ENCODE measurements at regions not wholly inside any gene's neighbourhood (a gene's known extent, or its start where the extent isn't known, plus 50 kb on each side); places are given as distances from the start of the nearest gene placed in this dataset.

- DNase-seq (ENCODE audit: low read depth): peak; percentile 62
- no peaks in the 10 kb centered on the region for H3K4me1 ChIP-seq (ENCODE audit: control insufficient read depth, insufficient read depth, low read length)
- no peaks in the 10 kb centered on the region for H3K36me3 ChIP-seq (ENCODE audit: control insufficient read depth, insufficient read depth, low read length, severe bottlenecking)
- no peak overlapping the region for H3K9ac ChIP-seq (ENCODE audit: low read length)
- no peak overlapping the region for H3K4me3 ChIP-seq (ENCODE audit: low read length)
- no peaks in the 10 kb centered on the region for H3K27me3 ChIP-seq (replicated peaks; ENCODE audit: control insufficient read depth, insufficient read depth, low read length)
- no peaks in the 10 kb centered on the region for H3K9me3 ChIP-seq (ENCODE audit: control insufficient read depth, low read length)
Measured at GRCh38 chr6:12384357-12384912, 94.3 kb downstream of the EDN1 start.

DNA sequence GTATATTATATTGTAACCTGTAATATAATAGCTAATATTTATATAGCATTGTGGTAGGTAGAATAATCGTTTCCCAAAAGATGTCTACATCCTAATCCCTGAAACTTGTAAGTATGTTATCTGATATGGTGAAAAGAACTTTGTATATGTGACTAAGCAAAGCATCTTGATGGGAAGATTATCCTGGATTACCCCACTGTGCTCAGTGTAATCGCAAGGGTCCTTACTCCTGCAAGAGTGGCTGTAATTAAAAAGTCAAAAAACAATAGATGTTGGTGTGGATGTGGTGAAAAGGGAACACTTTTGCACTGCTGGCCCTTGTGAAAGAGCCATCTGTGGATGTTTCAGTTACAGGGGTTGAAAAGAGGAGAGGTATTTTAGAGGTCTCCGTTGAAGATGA is 95.2 kb downstream of the EDN1 start:
- Histone ChIP-seq H3K4me1 (ENCODE audit: control insufficient read depth, insufficient read depth, low read length) (no peaks in the 10 kb centered on the region), H3K9ac (ENCODE audit: low read length) (no peak overlapping the region), H3K4me3 (ENCODE audit: low read length) (no peak overlapping the region), H3K27me3 (replicated peaks; ENCODE audit: control insufficient read depth, insufficient read depth, low read length) (no peaks in the 10 kb centered on the region), H3K36me3 (ENCODE audit: control insufficient read depth, insufficient read depth, low read length, severe bottlenecking) (no peaks in the 10 kb centered on the region), H3K9me3 (ENCODE audit: control insufficient read depth, low read length) (no peaks in the 10 kb centered on the region)
- no peak for DNase-seq (ENCODE audit: low read depth)

- no peak overlapping the region for H3K4me3 ChIP-seq (ENCODE audit: low read length)
- no peaks in the 10 kb centered on the region for H3K4me1 ChIP-seq (ENCODE audit: control insufficient read depth, insufficient read depth, low read length)
- no peak for DNase-seq (ENCODE audit: low read depth)
- H3K27me3 ChIP-seq (replicated peaks; ENCODE audit: control insufficient read depth, insufficient read depth, low read length): no peaks in the 10 kb centered on the region
- H3K36me3 ChIP-seq (ENCODE audit: control insufficient read depth, insufficient read depth, low read length, severe bottlenecking): no peaks in the 10 kb centered on the region
- no peak overlapping the region for H3K9ac ChIP-seq (ENCODE audit: low read length)
- no peaks in the 10 kb centered on the region for H3K9me3 ChIP-seq (ENCODE audit: control insufficient read depth, low read length)
Measured at GRCh38 chr6:12386816-12387215, 96.7 kb downstream of the EDN1 start.

GRCh38 chr6:12391472-12391871 is 101.3 kb downstream of the EDN1 start:
- no peaks in the 10 kb centered on the region for H3K27me3 ChIP-seq (replicated peaks; ENCODE audit: control insufficient read depth, insufficient read depth, low read length)
- no peaks in the 10 kb centered on the region for H3K36me3 ChIP-seq (ENCODE audit: control insufficient read depth, insufficient read depth, low read length, severe bottlenecking)
- DNase-seq (ENCODE audit: low read depth): no peak
- no peak overlapping the region for H3K4me3 ChIP-seq (ENCODE audit: low read length)
- no peak overlapping the region for H3K9ac ChIP-seq (ENCODE audit: low read length)
- H3K9me3 ChIP-seq (ENCODE audit: control insufficient read depth, low read length): no peaks in the 10 kb centered on the region
- H3K4me1 ChIP-seq (ENCODE audit: control insufficient read depth, insufficient read depth, low read length): no peaks in the 10 kb centered on the region

- no peaks in the 10 kb centered on the region for H3K36me3 ChIP-seq (ENCODE audit: control insufficient read depth, insufficient read depth, low read length, severe bottlenecking)
- no peaks in the 10 kb centered on the region for H3K27me3 ChIP-seq (replicated peaks; ENCODE audit: control insufficient read depth, insufficient read depth, low read length)
- DNase-seq (ENCODE audit: low read depth): no peak
Measured at GRCh38 chr6:12392490-12392889, 102.3 kb downstream of the EDN1 start.

DNA sequence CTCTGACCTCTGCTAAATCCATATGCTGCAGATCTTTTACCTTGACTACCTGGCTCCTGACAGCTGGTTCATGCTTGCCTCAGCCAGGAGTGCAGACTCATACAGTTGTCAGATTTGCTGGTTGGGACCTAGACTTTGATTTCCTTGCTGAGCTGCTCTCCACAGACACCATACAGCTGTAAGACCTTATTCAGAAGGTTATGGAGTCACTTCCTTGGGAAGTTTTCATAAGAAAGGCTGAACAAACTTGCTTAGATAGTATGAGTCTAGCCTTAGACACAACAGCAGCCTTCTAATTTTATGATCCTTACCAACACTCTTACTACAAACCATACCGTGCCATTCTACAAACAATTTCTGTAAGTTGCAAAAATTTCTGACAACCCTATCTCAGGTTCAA is 102.9 kb downstream of the EDN1 start:
- H3K4me3 ChIP-seq (ENCODE audit: low read length): no peak overlapping the region
- no peaks in the 10 kb centered on the region for H3K27me3 ChIP-seq (replicated peaks; ENCODE audit: control insufficient read depth, insufficient read depth, low read length)
- no peak overlapping the region for H3K9ac ChIP-seq (ENCODE audit: low read length)
- DNase-seq (ENCODE audit: low read depth): no peak
- no peaks in the 10 kb centered on the region for H3K4me1 ChIP-seq (ENCODE audit: control insufficient read depth, insufficient read depth, low read length)
- H3K36me3 ChIP-seq (ENCODE audit: control insufficient read depth, insufficient read depth, low read length, severe bottlenecking): no peaks in the 10 kb centered on the region
- H3K9me3 ChIP-seq (ENCODE audit: control insufficient read depth, low read length): no peaks in the 10 kb centered on the region

More at GRCh38 chr6:12392490-12392889, 102.3 kb downstream of the EDN1 start:
- Histone ChIP-seq H3K4me1 (ENCODE audit: control insufficient read depth, insufficient read depth, low read length) (no peaks in the 10 kb centered on the region), H3K9ac (ENCODE audit: low read length) (no peak overlapping the region), H3K4me3 (ENCODE audit: low read length) (no peak overlapping the region), H3K9me3 (ENCODE audit: control insufficient read depth, low read length) (no peaks in the 10 kb centered on the region)

DNA sequence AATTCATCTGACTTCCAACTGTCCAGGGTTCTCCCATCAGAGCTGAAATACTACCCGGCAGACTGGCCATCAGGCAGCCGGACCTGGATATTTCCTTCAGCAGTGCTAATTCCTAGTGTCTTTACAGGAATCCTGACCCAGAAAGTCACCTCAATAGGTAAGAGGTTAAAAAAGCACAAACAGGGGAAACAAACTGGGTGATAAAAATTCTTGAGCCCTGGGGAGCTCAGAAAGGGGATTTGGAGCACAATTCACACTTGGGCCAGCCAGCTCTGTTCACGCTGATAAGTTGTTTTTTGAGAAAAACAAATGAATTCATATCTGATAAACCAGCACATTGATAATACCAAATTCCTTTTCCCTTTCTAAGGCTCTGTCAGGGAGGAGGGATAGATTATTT is 104.0 kb downstream of the EDN1 start:
- no peak for DNase-seq (ENCODE audit: low read depth)
- Histone ChIP-seq H3K36me3 (ENCODE audit: control insufficient read depth, insufficient read depth, low read length, severe bottlenecking) (no peaks in the 10 kb centered on the region), H3K9me3 (ENCODE audit: control insufficient read depth, low read length) (no peaks in the 10 kb centered on the region), H3K27me3 (replicated peaks; ENCODE audit: control insufficient read depth, insufficient read depth, low read length) (no peaks in the 10 kb centered on the region), H3K9ac (ENCODE audit: low read length) (no peak overlapping the region), H3K4me1 (ENCODE audit: control insufficient read depth, insufficient read depth, low read length) (no peaks in the 10 kb centered on the region), H3K4me3 (ENCODE audit: low read length) (no peak overlapping the region)

DNA sequence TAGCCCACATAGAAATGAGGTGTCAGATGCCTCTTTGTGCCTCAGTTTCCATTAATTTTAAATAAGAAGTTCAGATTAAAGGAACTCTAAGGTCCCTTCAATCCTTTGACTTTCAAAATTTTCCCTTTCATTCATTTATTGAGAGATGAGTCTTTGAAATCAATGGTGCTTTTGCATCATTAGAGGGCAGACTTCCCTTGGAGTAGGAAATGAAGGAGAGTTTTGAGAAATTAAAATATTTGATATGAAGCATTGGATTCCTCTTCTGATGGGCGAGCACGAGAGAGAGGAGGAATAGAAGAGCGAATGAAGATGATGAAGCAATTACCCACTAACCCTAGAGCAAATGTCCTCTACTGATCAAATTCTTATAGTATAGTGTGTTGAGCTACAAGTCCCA is 105.7 kb downstream of the EDN1 start:
- peak; percentile 49 for DNase-seq (ENCODE audit: low read depth)
- Histone ChIP-seq H3K9me3 (ENCODE audit: control insufficient read depth, low read length) (no peaks in the 10 kb centered on the region), H3K36me3 (ENCODE audit: control insufficient read depth, insufficient read depth, low read length, severe bottlenecking) (no peaks in the 10 kb centered on the region), H3K27me3 (replicated peaks; ENCODE audit: control insufficient read depth, insufficient read depth, low read length) (no peaks in the 10 kb centered on the region), H3K9ac (ENCODE audit: low read length) (no peak overlapping the region), H3K4me3 (ENCODE audit: low read length) (no peak overlapping the region), H3K4me1 (ENCODE audit: control insufficient read depth, insufficient read depth, low read length) (peaks cover under 1% of the 10 kb centered on the region)

- DNase-seq (ENCODE audit: low read depth): no peak
- H3K4me1 ChIP-seq (ENCODE audit: control insufficient read depth, insufficient read depth, low read length): peaks cover 34% of the 10 kb centered on the region
- H3K9ac ChIP-seq (ENCODE audit: low read length): no peak overlapping the region
- no peaks in the 10 kb centered on the region for H3K36me3 ChIP-seq (ENCODE audit: control insufficient read depth, insufficient read depth, low read length, severe bottlenecking)
- no peaks in the 10 kb centered on the region for H3K9me3 ChIP-seq (ENCODE audit: control insufficient read depth, low read length)
- H3K27me3 ChIP-seq (replicated peaks; ENCODE audit: control insufficient read depth, insufficient read depth, low read length): no peaks in the 10 kb centered on the region
- H3K4me3 ChIP-seq (ENCODE audit: low read length): no peak overlapping the region
Measured at GRCh38 chr6:12401200-12401599, 111.0 kb downstream of the EDN1 start.

DNA sequence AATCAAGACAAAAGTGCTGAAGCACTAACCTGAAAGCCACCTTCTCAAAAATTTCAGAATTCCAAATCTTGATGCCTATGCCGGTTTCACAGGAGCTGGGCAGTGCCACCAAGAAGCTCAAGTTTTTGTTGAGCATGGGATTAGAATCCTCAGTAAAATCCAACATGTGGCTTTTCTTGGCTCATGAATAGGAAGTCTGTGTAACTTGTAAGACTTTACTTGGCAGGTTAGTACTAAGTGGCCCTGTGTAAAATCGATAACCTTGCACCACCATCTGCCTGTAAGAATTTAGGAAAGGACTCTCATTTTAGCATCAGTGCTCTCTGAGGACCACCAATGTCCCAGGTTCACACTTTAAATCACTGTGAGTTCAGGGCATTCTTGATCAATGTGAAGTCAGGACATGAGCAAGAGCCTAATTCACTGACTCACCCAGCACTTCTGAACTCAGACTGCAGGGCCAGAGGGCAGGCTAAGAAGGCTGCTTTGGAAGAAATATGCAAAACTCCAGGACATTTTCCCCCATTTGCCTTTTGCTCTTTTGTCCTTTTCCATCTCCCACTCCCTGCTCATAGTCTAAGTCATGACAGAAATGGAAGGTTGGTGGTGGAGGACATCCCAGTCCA is 113.2 kb downstream of the EDN1 start:
- Histone ChIP-seq H3K36me3 (ENCODE audit: control insufficient read depth, insufficient read depth, low read length, severe bottlenecking) (no peaks in the 10 kb centered on the region), H3K9ac (ENCODE audit: low read length) (peak overlapping the region; percentile 65), H3K9me3 (ENCODE audit: control insufficient read depth, low read length) (no peaks in the 10 kb centered on the region), H3K4me3 (ENCODE audit: low read length) (peak overlapping the region; percentile 30), H3K27me3 (replicated peaks; ENCODE audit: control insufficient read depth, insufficient read depth, low read length) (no peaks in the 10 kb centered on the region), H3K4me1 (ENCODE audit: control insufficient read depth, insufficient read depth, low read length) (peaks cover 34% of the 10 kb centered on the region)
- peak; percentile 56 for DNase-seq (ENCODE audit: low read depth)

DNA sequence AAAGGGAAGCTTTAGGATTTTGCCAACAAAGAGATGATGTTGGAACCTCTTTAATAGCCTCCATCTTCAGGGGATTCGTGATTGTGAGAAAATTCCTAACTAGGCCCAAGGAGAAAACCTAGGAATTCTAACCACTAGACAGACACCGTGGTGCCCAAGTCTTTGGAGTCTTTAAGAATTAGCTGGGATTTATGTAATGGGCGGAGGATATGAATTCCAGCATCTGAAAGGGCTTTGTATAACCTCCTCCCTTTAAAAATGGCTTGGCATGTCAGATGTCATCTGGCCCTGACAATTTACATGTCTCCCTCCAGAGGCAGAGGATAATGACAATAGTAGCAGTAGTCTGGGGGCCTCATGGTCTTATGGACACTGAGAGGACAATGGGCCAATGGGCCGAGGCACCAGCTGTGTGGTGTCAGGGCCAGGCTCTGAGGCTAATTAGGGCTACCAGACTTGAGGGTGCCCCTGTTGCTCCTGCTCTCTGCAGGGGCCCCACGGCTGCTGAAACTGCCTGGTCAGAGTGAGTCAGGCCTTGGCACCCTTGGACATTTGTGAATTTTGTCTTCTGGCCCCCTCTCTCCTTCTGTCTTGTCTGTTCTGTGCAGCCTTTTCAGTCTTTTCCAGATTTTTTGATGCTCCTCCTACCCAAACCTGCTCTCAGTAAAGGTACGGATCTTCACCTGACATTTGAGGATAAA is 113.9 kb downstream of the EDN1 start:
- H3K9ac ChIP-seq (ENCODE audit: low read length): peak overlapping the region; percentile 65
- no peak for DNase-seq (ENCODE audit: low read depth)
- H3K9me3 ChIP-seq (ENCODE audit: control insufficient read depth, low read length): no peaks in the 10 kb centered on the region
- H3K27me3 ChIP-seq (replicated peaks; ENCODE audit: control insufficient read depth, insufficient read depth, low read length): no peaks in the 10 kb centered on the region
- H3K36me3 ChIP-seq (ENCODE audit: control insufficient read depth, insufficient read depth, low read length, severe bottlenecking): no peaks in the 10 kb centered on the region
- peaks cover 34% of the 10 kb centered on the region for H3K4me1 ChIP-seq (ENCODE audit: control insufficient read depth, insufficient read depth, low read length)
- H3K4me3 ChIP-seq (ENCODE audit: low read length): peak overlapping the region; percentile 30
